Glutamatergic neuron (in vitro differentiated cells): ENCODE measurements at regions not wholly inside any gene's neighbourhood (a gene's known extent, or its start where the extent isn't known, plus 50 kb on each side); places are given as distances from the start of the nearest gene placed in this dataset.

ENCODE experiments used
- DNase-seq: peaks from one replicate; pipeline ENCODE4 v3.0.0; 2022
- H3K27ac Mint-ChIP-seq: one replicate; pipeline ENCODE4 v1.8.0; 2020; ENCODE audit warnings: mild to moderate bottlenecking, mixed read lengths, inconsistent platforms; ENCODE audit not compliant: unreplicated experiment
- H3K27me3 Mint-ChIP-seq: one replicate; pipeline ENCODE4 v1.8.0; 2020; ENCODE audit warnings: mild to moderate bottlenecking, moderate library complexity, mixed read lengths, inconsistent platforms; ENCODE audit not compliant: unreplicated experiment
- H3K36me3 Mint-ChIP-seq: one replicate; pipeline ENCODE4 v1.8.0; 2020; ENCODE audit warnings: mild to moderate bottlenecking, mixed read lengths, inconsistent platforms; ENCODE audit not compliant: unreplicated experiment
- H3K4me1 Mint-ChIP-seq: one replicate; pipeline ENCODE4 v1.8.0; 2020; ENCODE audit warnings: mild to moderate bottlenecking, low read depth, mixed read lengths, inconsistent platforms; ENCODE audit not compliant: unreplicated experiment
- H3K4me3 Mint-ChIP-seq: one replicate; pipeline ENCODE4 v1.8.0; 2020; ENCODE audit warnings: mild to moderate bottlenecking, mixed read lengths, inconsistent platforms; ENCODE audit not compliant: unreplicated experiment
- H3K9me3 Mint-ChIP-seq: one replicate; pipeline ENCODE4 v1.8.0; 2020; ENCODE audit warnings: mild to moderate bottlenecking, moderate library complexity, mixed read lengths, inconsistent platforms; ENCODE audit not compliant: unreplicated experiment
- TF ChIP-seq, protein P1 (sequence below): fragments of 200-600 bp; sonication (generic); IDR thresholded peaks from one replicate; pipeline ENCODE4 v1.5.0; 2021; ENCODE audit not compliant: partially characterized antibody, unreplicated experiment

GRCh38 chr12:125331342-125332052, 266.3 kb downstream of the AACS start:
- Mint-ChIP-seq H3K4me1 (peaks cover 3% of the 10 kb centered on the region), H3K9me3 (peaks cover 7% of the 10 kb centered on the region), H3K27ac (no peak overlapping the region), H3K27me3 (peaks cover 2% of the 10 kb centered on the region), H3K36me3 (peaks cover 7% of the 10 kb centered on the region), H3K4me3 (peak overlapping the region; percentile 63)
- DNase-seq, result no peak
- TF ChIP-seq, protein P1, sequence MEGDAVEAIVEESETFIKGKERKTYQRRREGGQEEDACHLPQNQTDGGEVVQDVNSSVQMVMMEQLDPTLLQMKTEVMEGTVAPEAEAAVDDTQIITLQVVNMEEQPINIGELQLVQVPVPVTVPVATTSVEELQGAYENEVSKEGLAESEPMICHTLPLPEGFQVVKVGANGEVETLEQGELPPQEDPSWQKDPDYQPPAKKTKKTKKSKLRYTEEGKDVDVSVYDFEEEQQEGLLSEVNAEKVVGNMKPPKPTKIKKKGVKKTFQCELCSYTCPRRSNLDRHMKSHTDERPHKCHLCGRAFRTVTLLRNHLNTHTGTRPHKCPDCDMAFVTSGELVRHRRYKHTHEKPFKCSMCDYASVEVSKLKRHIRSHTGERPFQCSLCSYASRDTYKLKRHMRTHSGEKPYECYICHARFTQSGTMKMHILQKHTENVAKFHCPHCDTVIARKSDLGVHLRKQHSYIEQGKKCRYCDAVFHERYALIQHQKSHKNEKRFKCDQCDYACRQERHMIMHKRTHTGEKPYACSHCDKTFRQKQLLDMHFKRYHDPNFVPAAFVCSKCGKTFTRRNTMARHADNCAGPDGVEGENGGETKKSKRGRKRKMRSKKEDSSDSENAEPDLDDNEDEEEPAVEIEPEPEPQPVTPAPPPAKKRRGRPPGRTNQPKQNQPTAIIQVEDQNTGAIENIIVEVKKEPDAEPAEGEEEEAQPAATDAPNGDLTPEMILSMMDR, result no peak

- Mint-ChIP-seq H3K27ac (no peak overlapping the region), H3K4me1 (peaks cover 3% of the 10 kb centered on the region), H3K36me3 (peaks cover 7% of the 10 kb centered on the region), H3K27me3 (peaks cover 2% of the 10 kb centered on the region), H3K4me3 (no peak overlapping the region), H3K9me3 (peaks cover 5% of the 10 kb centered on the region)
- TF ChIP-seq, protein P1, result no peak
- DNase-seq, result no peak
Measured at GRCh38 chr12:125332900-125333299, 267.7 kb downstream of the AACS start.

- no peak overlapping the region for H3K27ac Mint-ChIP-seq
- no peak overlapping the region for H3K4me3 Mint-ChIP-seq
- TF ChIP-seq, protein P1, result no peak
- no peak for DNase-seq
- peaks cover 2% of the 10 kb centered on the region for H3K27me3 Mint-ChIP-seq
- peaks cover 6% of the 10 kb centered on the region for H3K36me3 Mint-ChIP-seq
- peaks cover 1% of the 10 kb centered on the region for H3K9me3 Mint-ChIP-seq
- no peaks in the 10 kb centered on the region for H3K4me1 Mint-ChIP-seq
Measured at GRCh38 chr12:125336246-125336645, 271.0 kb downstream of the AACS start.

- no peaks in the 10 kb centered on the region for H3K27me3 Mint-ChIP-seq
- H3K27ac Mint-ChIP-seq, result no peak overlapping the region
- DNase-seq, result no peak
- H3K9me3 Mint-ChIP-seq, result no peaks in the 10 kb centered on the region
- H3K4me3 Mint-ChIP-seq, result no peak overlapping the region
- TF ChIP-seq, protein P1, result no peak
- H3K4me1 Mint-ChIP-seq, result peaks cover 3% of the 10 kb centered on the region
- peaks cover 6% of the 10 kb centered on the region for H3K36me3 Mint-ChIP-seq
Measured at GRCh38 chr12:125340791-125341190, 275.6 kb downstream of the AACS start.

GRCh38 chr12:125341422-125341821, 276.2 kb downstream of the AACS start:
- Mint-ChIP-seq H3K9me3 (no peaks in the 10 kb centered on the region), H3K4me1 (peaks cover 3% of the 10 kb centered on the region), H3K27me3 (no peaks in the 10 kb centered on the region), H3K27ac (no peak overlapping the region), H3K4me3 (no peak overlapping the region), H3K36me3 (peaks cover 6% of the 10 kb centered on the region)
- no peak for DNase-seq
- TF ChIP-seq, protein P1, result no peak
